GM10248 (cell line): ENCODE measurements at regions not wholly inside any gene's neighbourhood (a gene's known extent, or its start where the extent isn't known, plus 50 kb on each side); places are given as distances from the start of the nearest gene placed in this dataset.

ENCODE experiments used
- CTCF ChIA-PET: fragments of 300-600 bp; sonication (Branson Sonifier 250); formaldehyde crosslinking; extraction: SDS; loops from one replicate; lab custom pipeline; 2021; ENCODE audit warnings: antibody characterized with exemption; lab: Yijun Ruan, JAX
- POLR2A ChIA-PET: fragments of 350-650 bp; sonication (Branson Sonifier 250); formaldehyde crosslinking; extraction: SDS; loops from one replicate; lab custom pipeline; 2020; ENCODE audit warnings: antibody characterized with exemption; lab: Yijun Ruan, JAX
- DNase-seq: peaks from one replicate; pipeline ENCODE4 v3.0.0; 2012; ENCODE audit errors: extremely low spot score
- CTCF ChIP-seq: IDR thresholded peaks from 2 replicates; pipeline ENCODE4 v1.5.1; 2012; ENCODE audit warnings: mild to moderate bottlenecking, low read depth; ENCODE audit errors: extremely low read depth, missing control alignments, control extremely low read depth

- ChIA-PET POLR2A (no interaction called here), CTCF (no interaction called here)
- no peak for TF ChIP-seq CTCF
- DNase-seq: no peak
Measured at GRCh38 chr15:35784745-35785144, 238.8 kb upstream of the DPH6 start.

- DNase-seq: no peak
- CTCF ChIA-PET: interaction anchor here (1.2 kb wide), 1 partner anchor 19 kb away, joined by 3 read pairs; no protein-coding TSS in a partner anchor
- TF ChIP-seq CTCF: no peak
- POLR2A ChIA-PET: no interaction called here
Measured at GRCh38 chr15:35810007-35810406, 264.0 kb upstream of the DPH6 start.

- ChIA-PET POLR2A (no interaction called here), CTCF (no interaction called here)
- no peak for DNase-seq
Measured at GRCh38 chr15:35813573-35813972, 267.6 kb upstream of the DPH6 start.

GRCh38 chr15:35818846-35819245, 272.9 kb upstream of the DPH6 start:
- CTCF ChIA-PET: no interaction called here
- POLR2A ChIA-PET: no interaction called here
- no peak for TF ChIP-seq CTCF
- no peak for DNase-seq

More at GRCh38 chr15:35813573-35813972, 267.6 kb upstream of the DPH6 start:
- no peak for TF ChIP-seq CTCF

GRCh38 chr15:35822153-35822552, 276.2 kb upstream of the DPH6 start:
- TF ChIP-seq CTCF: no peak
- DNase-seq: no peak
- CTCF ChIA-PET: no interaction called here
- POLR2A ChIA-PET: no interaction called here

GRCh38 chr15:35827141-35827540, 281.2 kb upstream of the DPH6 start:
- no peak for TF ChIP-seq CTCF
- DNase-seq: no peak
- CTCF ChIA-PET: no interaction called here

GRCh38 chr15:35827911-35828310, 281.9 kb upstream of the DPH6 start:
- TF ChIP-seq CTCF: no peak
- ChIA-PET POLR2A (no interaction called here), CTCF (no interaction called here)
- no peak for DNase-seq

More at GRCh38 chr15:35827141-35827540, 281.2 kb upstream of the DPH6 start:
- POLR2A ChIA-PET: no interaction called here
